ENCODE measurements at regions not wholly inside any gene's neighbourhood (a gene's known extent, or its start where the extent isn't known, plus 50 kb on each side); places are given as distances from the start of the nearest gene placed in this dataset.
A peak's percentile ranks its signal among the peaks of the same experiment; 100 is the strongest.
"Not testable (repeated sequence)": the region's sequence is repeated elsewhere in the genome, so short reads cannot be mapped to it uniquely, and the experiment has no call there.

GRCh38 chr7:82559193-82559805 lies 115.7 kb upstream of the CACNA2D1 start:
- peak; percentile 91 for DNase-seq

DNA sequence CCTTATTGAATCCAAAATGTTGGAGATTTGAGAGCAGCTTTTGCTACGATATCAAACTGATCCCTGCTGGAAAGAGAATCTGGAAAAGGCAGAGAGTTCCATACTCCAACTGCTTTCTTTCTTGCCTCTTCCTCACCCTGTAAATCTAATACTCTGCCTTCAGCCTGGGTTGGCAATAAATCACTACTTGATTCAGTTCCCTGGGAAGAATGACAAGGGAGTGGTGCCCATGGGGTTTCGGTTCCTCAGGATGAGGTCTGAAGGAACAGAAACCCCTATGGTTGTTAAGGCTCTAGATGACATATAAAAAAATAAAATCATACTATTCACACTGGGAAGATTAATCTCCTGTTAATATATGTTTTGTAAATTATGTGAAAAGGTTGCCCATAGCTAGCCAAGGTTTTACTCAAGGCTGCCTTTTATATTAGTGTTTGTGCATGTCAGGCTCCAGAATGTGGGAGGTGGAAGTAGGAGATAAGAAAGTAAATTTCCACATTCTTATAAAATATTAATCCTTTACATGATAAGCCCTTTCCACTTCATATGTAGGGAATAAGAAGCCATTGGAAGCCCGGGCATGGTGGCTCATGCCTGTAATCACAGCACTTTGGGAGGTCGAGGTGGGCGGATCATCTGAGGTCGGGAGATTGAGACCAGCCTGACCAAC lies 106.2 kb upstream of the CACNA2D1 start:
- DNase-seq = no peak

- no peak for DNase-seq
Observed at GRCh38 chr7:82548141-82548688, 104.6 kb upstream of the CACNA2D1 start.

DNA sequence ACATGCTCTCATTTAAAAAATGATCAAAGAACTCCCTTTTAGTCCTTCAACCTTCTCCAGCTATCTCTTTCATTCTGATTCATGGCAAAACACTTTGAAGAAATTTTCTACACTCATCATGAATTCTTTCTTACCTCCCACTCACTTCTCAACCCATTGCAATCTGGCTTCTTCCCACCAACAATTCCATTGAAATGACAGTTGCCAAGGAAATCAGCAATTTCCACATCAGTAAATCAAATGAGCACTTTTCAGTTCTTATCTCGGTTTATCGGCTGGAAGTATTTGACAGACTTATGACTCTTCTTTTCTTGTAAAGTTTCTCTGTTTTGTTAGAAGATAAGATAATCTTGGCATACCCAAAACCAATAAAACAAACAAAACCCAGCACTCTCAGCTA lies 99.1 kb upstream of the CACNA2D1 start:
- no peak for DNase-seq

DNA sequence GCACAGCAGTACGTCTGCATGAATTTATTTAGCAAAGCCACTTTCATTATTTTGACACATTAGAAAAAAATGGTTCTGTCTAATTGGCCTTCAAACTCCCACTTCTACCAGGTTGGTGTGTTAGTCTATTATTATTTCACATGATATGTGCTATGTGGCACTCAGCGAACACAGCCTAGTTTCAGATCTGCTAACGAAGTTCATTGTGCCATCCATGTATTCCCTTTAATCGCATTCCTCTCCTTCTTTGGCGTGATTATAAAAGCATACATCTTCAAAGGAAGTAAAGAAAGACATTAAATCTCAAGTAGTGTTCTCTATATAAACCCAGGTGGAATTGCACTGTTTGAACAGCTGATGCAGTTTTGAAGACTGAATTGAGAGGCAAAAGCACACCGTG lies 96.4 kb upstream of the CACNA2D1 start:
- DNase-seq = no peak

GRCh38 chr7:82534684-82535083 lies 91.1 kb upstream of the CACNA2D1 start:
- DNase-seq = no peak

DNA sequence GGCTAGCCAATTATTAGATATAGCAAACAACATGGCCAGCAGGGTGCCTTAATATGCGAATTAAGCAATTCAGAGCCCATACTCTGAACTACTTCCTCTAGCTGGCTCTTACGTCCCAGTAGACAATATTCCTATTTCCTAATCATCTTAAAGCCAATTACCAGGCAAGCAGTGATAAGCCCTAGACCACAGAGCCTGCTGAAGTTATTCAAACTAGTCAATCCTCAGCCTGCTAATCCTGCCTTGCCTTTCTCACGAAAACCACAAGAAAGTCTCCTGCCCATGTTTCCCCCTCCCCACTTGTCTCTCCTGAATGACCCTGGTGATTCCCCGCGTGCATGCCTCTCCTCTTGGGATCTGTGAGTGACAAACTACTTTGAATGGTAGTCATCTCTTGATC lies 86.8 kb upstream of the CACNA2D1 start:
- no peak for DNase-seq

DNA sequence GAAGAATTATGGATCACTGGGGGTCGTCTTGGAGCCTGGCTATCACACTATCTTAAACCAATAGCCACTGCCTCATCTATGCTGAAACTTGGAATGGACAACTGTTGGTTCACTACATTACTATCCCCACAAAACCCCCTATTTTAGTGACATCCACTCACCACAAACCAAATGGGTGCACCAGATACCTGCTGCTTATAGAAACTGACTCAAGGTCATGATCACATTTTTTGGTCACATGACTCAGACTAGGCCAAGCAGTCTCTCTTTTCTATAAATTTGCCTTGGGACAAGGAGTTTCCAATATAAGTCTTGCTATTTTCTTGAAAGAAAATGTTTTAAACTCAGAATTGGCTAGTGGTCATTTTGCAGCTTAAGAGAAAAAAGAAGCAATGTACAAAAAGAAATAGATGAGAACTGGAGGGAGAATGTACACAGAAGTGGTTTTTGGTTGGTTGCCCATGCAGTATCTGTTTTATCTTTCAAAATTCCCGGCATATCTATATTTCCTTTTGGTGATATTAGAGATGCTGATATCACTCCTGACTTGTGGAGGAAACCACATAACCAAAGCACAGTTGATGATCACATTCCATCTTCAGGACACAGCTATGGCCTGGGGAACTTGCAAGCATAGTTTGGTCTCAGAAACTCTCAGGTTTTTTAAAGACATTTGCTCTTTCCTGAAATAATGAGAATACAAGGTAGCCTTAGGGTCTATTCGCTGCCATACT lies 85.2 kb upstream of the CACNA2D1 start:
- no peak for DNase-seq

DNA sequence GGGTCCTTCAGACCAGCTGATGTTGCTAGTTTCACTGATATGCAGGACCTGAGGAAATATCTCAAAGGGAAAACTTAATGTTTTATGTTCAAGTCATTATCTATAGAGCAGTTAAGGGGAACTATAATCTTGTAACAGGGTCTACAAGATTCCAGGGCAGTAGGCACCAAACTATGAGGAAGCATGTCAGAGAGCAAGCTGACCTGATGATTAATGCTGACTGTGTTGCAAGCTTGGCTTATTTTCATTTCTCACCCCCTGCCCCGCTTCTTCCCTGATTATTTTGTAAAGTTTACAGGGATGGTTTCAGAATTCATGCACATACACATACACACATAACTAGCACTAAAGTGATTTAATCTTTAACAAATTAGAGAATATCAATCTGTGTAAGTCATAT lies 84.3 kb upstream of the CACNA2D1 start:
- DNase-seq = no peak

- no peak for DNase-seq
Observed at GRCh38 chr7:82521906-82522445, 78.4 kb upstream of the CACNA2D1 start.

DNA sequence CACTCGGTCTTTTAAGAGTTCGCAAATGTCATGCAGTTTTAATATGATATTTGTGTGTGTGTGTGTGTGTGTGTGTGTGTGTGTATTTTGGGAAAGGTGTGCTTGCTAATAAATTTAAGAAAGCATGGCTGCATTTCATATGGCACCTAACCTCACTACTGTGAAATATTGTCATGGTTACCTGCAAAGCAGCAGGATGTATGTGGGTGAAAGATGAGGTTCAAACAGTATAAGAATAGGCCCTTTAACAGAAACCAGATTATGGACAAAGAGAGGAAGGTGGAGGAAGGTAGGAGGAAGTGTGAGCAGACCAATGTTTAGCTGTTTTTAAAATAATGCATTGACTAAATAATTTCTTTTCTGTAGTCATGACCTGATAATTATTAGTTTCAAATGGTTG lies 73.5 kb upstream of the CACNA2D1 start:
- no peak for DNase-seq

DNA sequence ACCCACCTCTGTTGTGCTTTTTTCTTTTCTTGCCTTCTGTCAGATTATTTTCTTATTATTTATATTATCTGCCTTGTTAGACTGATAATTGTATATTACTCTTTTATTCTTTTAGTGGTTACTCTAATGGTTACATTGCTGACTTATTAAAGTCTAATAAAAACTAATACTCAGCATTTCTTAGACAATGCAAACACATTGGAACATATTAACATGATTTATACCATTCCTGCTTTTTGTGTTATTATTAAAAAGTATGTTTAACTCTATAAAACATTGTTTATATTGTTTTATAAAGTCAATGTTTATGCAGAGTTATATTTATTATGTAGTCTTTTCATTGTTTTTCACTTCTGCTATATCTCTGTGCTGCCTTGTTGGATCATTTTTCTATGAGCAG lies 68.0 kb upstream of the CACNA2D1 start:
- DNase-seq = no peak

- peak; percentile 16 for DNase-seq
Observed at GRCh38 chr7:82507976-82508677, 64.5 kb upstream of the CACNA2D1 start.

DNA sequence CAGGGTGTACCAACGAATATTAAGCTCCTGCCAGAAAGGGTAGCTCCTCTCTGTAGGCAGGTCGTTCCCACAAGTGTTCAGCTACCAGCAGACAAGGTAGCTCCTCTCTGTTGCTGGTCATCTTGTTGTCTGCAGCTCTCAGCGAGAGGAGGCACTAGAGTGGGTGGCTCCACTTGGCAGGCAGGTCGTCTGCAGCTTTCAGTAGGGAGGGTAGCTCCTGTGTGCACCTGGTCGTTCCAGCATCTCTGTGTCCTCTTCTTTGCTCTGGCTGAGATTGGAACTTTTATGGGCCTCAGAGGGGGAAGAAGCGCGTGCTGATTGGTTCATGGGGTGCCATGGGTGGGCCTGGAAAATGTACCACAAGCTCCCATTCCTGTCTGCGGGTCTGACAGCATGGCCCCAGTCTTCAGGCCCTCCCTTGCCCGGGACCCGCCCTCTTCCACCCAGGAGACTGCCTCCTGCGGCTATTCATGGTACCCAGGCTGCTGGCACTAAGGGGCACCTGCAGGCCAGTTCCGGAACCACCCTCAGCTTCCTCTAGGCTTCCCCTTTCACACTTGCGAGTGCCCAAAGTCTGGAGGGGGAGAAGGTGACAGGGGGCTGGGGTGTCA lies 63.9 kb upstream of the CACNA2D1 start:
- peak; percentile 31 for DNase-seq

GRCh38 chr7:82506702-82507101 lies 63.1 kb upstream of the CACNA2D1 start:
- no peak for DNase-seq

GRCh38 chr7:82506208-82506607 lies 62.6 kb upstream of the CACNA2D1 start:
- DNase-seq = no peak

- no peak for DNase-seq
Observed at GRCh38 chr7:82501346-82501745, 57.8 kb upstream of the CACNA2D1 start.

- not testable (repeated sequence) for DNase-seq
Observed at GRCh38 chr7:82499546-82499945, 56.0 kb upstream of the CACNA2D1 start.

DNA sequence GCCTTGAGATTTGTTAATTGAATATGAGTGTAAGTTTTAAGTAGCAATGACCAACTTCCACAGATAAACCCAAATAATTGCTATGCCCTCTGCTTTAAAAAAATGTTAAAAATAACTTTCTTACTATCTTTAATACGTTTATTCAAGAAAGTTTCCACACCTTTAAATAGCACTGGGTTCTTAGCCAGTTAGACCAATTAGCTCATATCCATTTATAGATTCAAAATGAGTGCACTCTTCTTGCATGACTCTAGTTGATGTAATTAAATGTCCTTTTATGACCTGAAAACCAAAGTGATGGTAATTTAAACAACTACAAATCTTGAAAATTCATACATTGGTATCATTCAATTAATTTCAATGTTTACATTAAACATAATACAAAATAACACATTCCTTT lies 50.8 kb upstream of the CACNA2D1 start:
- DNase-seq = no peak
